ENCODE measurements at regions not wholly inside any gene's neighbourhood (a gene's known extent, or its start where the extent isn't known, plus 50 kb on each side); places are given as distances from the start of the nearest gene placed in this dataset.

GRCh38 chr9:129353697-129354336, 175.8 kb upstream of the IER5L start:
- no peak for DNase-seq (ENCODE audit: extremely low spot score)
- Histone ChIP-seq H3K27ac (replicated peaks in 1 of 4) (peak overlapping the region; percentile 34 to 72 (median 65)), H3K9me3 (peaks cover 0 to 14% (median 8%) of the 10 kb centered on the region in 4 donors), H3K36me3 (no peaks in the 10 kb centered on the region), H3K27me3 (peaks cover 0 to 14% (median 3%) of the 10 kb centered on the region in 4 donors), H3K4me1 (peaks cover 18 to 33% (median 32%) of the 10 kb centered on the region in 4 donors), H3K4me3 (no peak overlapping the region)
- TF ChIP-seq POLR2A (IDR thresholded peaks at IDR 0.05; ENCODE audit: low read depth) (no peak), POLR2AphosphoS5 (IDR thresholded peaks at IDR 0.05) (no peak), EP300 (IDR thresholded peaks at IDR 0.05) (no peak), CTCF (IDR thresholded peaks at IDR 0.05) (no peak)
- intact Hi-C loops (cut with DNase I) = no loop called here
- WGBS = 77% methylated on average over 12 of the region's 12 CpGs

GRCh38 chr9:129352146-129352865, 174.2 kb upstream of the IER5L start:
- H3K4me3 ChIP-seq = peak overlapping the region; percentile 43 to 63 (median 48)
- H3K9me3 ChIP-seq = peaks cover 0 to 14% (median 8%) of the 10 kb centered on the region in 4 donors
- TF ChIP-seq CTCF (IDR thresholded peaks at IDR 0.05) (no peak), POLR2AphosphoS5 (IDR thresholded peaks at IDR 0.05) (no peak), EP300 (IDR thresholded peaks at IDR 0.05) (no peak), POLR2A (IDR thresholded peaks at IDR 0.05; ENCODE audit: low read depth) (no peak)
- H3K4me1 ChIP-seq = peaks cover 18 to 33% (median 32%) of the 10 kb centered on the region in 4 donors
- DNase-seq (ENCODE audit: extremely low spot score) = no peak
- no peaks in the 10 kb centered on the region for H3K36me3 ChIP-seq
- peaks cover 0 to 14% (median 3%) of the 10 kb centered on the region in 4 donors for H3K27me3 ChIP-seq
- WGBS = 6% methylated on average over 9 of the region's 49 CpGs
- intact Hi-C loops (cut with DNase I) = no loop called here
- H3K27ac ChIP-seq (replicated peaks in 1 of 4) = peak overlapping the region; percentile 60 to 75 (median 71)

DNA sequence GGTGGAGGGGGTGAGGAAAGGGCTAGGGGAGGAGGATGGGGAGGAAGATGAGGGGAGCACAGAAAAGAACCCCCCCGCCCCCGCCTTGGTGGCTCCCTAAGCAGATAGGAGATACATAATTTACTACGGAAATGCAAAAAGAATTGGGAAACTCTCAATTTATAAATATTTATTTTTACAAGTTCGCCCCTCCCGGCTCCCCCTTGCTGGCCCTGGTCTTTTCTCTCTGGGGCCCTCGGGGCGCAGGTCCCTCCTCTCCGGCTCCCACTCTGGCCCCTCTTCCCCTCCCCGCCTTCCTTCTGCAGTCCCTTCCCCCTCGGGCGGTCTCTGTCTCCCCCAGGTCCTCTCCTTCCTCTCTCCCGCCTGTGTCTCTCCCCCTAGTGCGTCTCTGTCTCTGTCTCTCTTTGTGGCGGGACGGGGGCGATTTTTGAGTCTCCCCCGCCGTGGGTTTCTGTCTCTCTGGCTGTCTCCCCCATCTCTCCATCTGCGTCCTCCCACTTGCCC, 173.6 kb upstream of the IER5L start:
- 6% methylated on average over 19 of the region's 19 CpGs for WGBS
- H3K4me3 ChIP-seq = peak overlapping the region; percentile 43 to 63 (median 48)
- intact Hi-C loops (cut with DNase I) = no loop called here
- DNase-seq (ENCODE audit: extremely low spot score) = no peak
- H3K9me3 ChIP-seq = peaks cover 0 to 14% (median 8%) of the 10 kb centered on the region in 4 donors
- no peaks in the 10 kb centered on the region for H3K36me3 ChIP-seq
- H3K27ac ChIP-seq (replicated peaks in 1 of 4) = peak overlapping the region; percentile 60 to 75 (median 71)
- H3K4me1 ChIP-seq = peaks cover 18 to 33% (median 32%) of the 10 kb centered on the region in 4 donors
- peaks cover 0 to 14% (median 3%) of the 10 kb centered on the region in 4 donors for H3K27me3 ChIP-seq
- TF ChIP-seq POLR2AphosphoS5 (IDR thresholded peaks at IDR 0.05) (no peak), EP300 (IDR thresholded peaks at IDR 0.05) (no peak), POLR2A (IDR thresholded peaks at IDR 0.05; ENCODE audit: low read depth) (no peak), CTCF (IDR thresholded peaks at IDR 0.05) (no peak)

- no peaks in the 10 kb centered on the region for H3K36me3 ChIP-seq
- TF ChIP-seq POLR2A (IDR thresholded peaks at IDR 0.05; ENCODE audit: low read depth) (no peak), EP300 (IDR thresholded peaks at IDR 0.05) (no peak), POLR2AphosphoS5 (IDR thresholded peaks at IDR 0.05) (no peak), CTCF (IDR thresholded peaks at IDR 0.05) (no peak)
- WGBS = 44% methylated on average over 11 of the region's 14 CpGs
- peak overlapping the region; percentile 60 to 75 (median 71) for H3K27ac ChIP-seq (replicated peaks in 1 of 4)
- H3K4me1 ChIP-seq = peaks cover 18 to 33% (median 32%) of the 10 kb centered on the region in 4 donors
- peak overlapping the region in 1 of 4 donors; percentile 44 for H3K4me3 ChIP-seq
- peaks cover 0 to 12% (median 8%) of the 10 kb centered on the region in 4 donors for H3K9me3 ChIP-seq
- intact Hi-C loops (cut with DNase I) = no loop called here
- DNase-seq (ENCODE audit: extremely low spot score) = no peak
- peaks cover 0 to 14% (median 3%) of the 10 kb centered on the region in 4 donors for H3K27me3 ChIP-seq
Measured at GRCh38 chr9:129351058-129351641, 173.1 kb upstream of the IER5L start.

Measured in esophagus muscularis mucosa (tissue), 4 donors.